Endodermal cell (in vitro differentiated cells): ENCODE measurements at regions not wholly inside any gene's neighbourhood (a gene's known extent, or its start where the extent isn't known, plus 50 kb on each side); places are given as distances from the start of the nearest gene placed in this dataset.

Experiments used
- DNase-seq: peaks from one replicate; pipeline ENCODE4 v3.0.0-alpha.2; 2017
- H3K27ac ChIP-seq: 2 replicates; pipeline ENCODE4 v1.5.1; 2013; ENCODE audit warnings: mild to moderate bottlenecking, low read depth, low read length, moderate library complexity
- H3K27me3 ChIP-seq: 2 replicates; pipeline ENCODE4 v1.6.1; 2013; ENCODE audit warnings: mild to moderate bottlenecking, low read length, moderate library complexity; ENCODE audit not compliant: insufficient read depth, control insufficient read depth, poor library complexity, severe bottlenecking
- H3K36me3 ChIP-seq: 2 replicates; pipeline ENCODE4 v1.7.0; 2013; ENCODE audit warnings: mild to moderate bottlenecking, low read length, moderate library complexity; ENCODE audit not compliant: control insufficient read depth, insufficient read depth
- H3K4me1 ChIP-seq: one replicate; pipeline ENCODE4 v1.7.0; 2013; ENCODE audit warnings: low read length; ENCODE audit not compliant: control insufficient read depth, insufficient read depth
- H3K4me3 ChIP-seq: 2 replicates; pipeline ENCODE4 v1.5.1; 2013; ENCODE audit warnings: mild to moderate bottlenecking, low read length, moderate library complexity
- H3K9ac ChIP-seq: 2 replicates; pipeline ENCODE4 v1.6.1; 2013; ENCODE audit warnings: mild to moderate bottlenecking, low read length, moderate library complexity; ENCODE audit not compliant: poor library complexity, severe bottlenecking; ENCODE audit errors: extremely low read depth
- H3K9me3 ChIP-seq: 2 replicates; pipeline ENCODE4 v1.6.1; 2013; ENCODE audit warnings: mild to moderate bottlenecking, low read length, moderate library complexity; ENCODE audit not compliant: control insufficient read depth
- H3K27ac Mint-ChIP-seq: 2 replicates; pipeline ENCODE4 v1.8.0; 2020; ENCODE audit warnings: mixed read lengths
- H3K27me3 Mint-ChIP-seq: 2 replicates; pipeline ENCODE4 v1.8.0; 2021; ENCODE audit warnings: mild to moderate bottlenecking, mixed read lengths; ENCODE audit not compliant: insufficient read depth
- H3K36me3 Mint-ChIP-seq: 2 replicates; pipeline ENCODE4 v1.8.0; 2020; ENCODE audit warnings: low read depth, mixed read lengths
- H3K4me1 Mint-ChIP-seq: 2 replicates; pipeline ENCODE4 v1.8.0; 2020; ENCODE audit warnings: mixed read lengths
- H3K4me3 Mint-ChIP-seq: 2 replicates; pipeline ENCODE4 v1.8.0; 2020; ENCODE audit warnings: mild to moderate bottlenecking, moderate library complexity, mixed read lengths
- H3K9me3 Mint-ChIP-seq: 2 replicates; pipeline ENCODE4 v1.8.0; 2020; ENCODE audit warnings: mild to moderate bottlenecking, mixed read lengths
- WGBS, 2 experiments: methylation state at CpG; one replicate each; pipeline versions ENCODE4 v1.1.5 to v1.1.7; 2013; ENCODE audit warnings: missing lambda C conversion rate in 2 of 2, mixed read lengths in 1 of 2; ENCODE audit not compliant: insufficient coverage in 1 of 2, insufficient read length in 1 of 2; 5-methylcytosine and 5-hydroxymethylcytosine counted together
- TF ChIP-seq, protein P1 (sequence below): fragments of 200-600 bp; sonication (generic); conservative IDR thresholded peaks from 2 replicates; pipeline ENCODE4 v1.5.0; 2021; ENCODE audit warnings: antibody characterized with exemption, mild to moderate bottlenecking

DNA sequence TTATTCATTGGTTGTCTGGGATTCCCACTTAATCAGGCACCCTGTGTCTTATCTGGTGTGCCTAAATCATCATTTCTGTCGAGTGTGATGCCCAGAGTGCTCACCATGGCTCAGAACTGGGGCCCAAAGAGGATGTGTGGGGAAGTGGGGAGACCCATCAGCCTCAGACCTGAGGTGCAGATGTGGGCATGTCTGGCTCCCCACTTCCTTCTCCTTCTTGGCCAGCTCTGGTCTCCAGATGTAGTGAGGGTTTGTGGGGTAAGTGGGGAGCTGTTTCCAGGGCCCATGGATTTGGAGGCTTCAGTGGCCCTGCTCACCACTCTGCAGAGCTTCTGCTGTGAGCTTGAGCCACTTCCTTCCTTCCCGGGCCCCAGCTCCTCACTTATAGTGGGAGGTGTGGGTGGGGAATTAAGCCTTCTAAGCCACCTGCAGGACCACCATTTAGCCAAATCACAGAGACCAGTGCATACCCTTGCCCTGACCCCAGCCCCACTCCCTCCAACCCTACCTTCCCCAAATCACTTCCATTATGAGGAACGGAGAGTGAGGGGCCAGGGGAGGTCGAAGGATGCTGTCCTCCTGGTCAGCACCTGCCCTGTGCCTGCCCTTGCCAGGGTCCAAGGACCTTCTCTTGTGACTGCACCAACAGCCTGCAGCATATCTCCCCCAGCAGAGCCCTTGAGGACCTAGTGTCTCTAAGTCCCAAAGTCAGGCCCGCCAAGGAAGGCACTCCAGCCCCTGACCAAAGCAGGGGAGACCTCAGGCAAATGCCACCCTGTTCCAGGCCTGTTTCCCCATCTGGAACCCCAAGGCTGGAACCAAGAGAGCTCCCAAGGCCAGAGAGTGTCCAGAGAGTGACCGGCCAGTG is 278.2 kb upstream of the RTL1 start:
- Mint-ChIP-seq H3K27me3 (no peaks in the 10 kb centered on the region), H3K9me3 (peaks cover 20% of the 10 kb centered on the region), H3K4me3 (no peak overlapping the region), H3K36me3 (peaks cover 2% of the 10 kb centered on the region), H3K27ac (no peak overlapping the region), H3K4me1 (peaks cover 10% of the 10 kb centered on the region)
- H3K4me1 ChIP-seq: peaks cover 9% of the 10 kb centered on the region
- peaks cover 28% of the 10 kb centered on the region for H3K9me3 ChIP-seq
- no peaks in the 10 kb centered on the region for H3K27me3 ChIP-seq
- no peak overlapping the region for H3K9ac ChIP-seq
- no peak overlapping the region for H3K27ac ChIP-seq
- WGBS, 2 experiments: 83 to 91% methylated on average over 2 to 5 of the region's 6 CpGs
- no peaks in the 10 kb centered on the region for H3K36me3 ChIP-seq
- DNase-seq: no peak
- TF ChIP-seq, protein P1, sequence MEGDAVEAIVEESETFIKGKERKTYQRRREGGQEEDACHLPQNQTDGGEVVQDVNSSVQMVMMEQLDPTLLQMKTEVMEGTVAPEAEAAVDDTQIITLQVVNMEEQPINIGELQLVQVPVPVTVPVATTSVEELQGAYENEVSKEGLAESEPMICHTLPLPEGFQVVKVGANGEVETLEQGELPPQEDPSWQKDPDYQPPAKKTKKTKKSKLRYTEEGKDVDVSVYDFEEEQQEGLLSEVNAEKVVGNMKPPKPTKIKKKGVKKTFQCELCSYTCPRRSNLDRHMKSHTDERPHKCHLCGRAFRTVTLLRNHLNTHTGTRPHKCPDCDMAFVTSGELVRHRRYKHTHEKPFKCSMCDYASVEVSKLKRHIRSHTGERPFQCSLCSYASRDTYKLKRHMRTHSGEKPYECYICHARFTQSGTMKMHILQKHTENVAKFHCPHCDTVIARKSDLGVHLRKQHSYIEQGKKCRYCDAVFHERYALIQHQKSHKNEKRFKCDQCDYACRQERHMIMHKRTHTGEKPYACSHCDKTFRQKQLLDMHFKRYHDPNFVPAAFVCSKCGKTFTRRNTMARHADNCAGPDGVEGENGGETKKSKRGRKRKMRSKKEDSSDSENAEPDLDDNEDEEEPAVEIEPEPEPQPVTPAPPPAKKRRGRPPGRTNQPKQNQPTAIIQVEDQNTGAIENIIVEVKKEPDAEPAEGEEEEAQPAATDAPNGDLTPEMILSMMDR: no peak
- no peak overlapping the region for H3K4me3 ChIP-seq

DNA sequence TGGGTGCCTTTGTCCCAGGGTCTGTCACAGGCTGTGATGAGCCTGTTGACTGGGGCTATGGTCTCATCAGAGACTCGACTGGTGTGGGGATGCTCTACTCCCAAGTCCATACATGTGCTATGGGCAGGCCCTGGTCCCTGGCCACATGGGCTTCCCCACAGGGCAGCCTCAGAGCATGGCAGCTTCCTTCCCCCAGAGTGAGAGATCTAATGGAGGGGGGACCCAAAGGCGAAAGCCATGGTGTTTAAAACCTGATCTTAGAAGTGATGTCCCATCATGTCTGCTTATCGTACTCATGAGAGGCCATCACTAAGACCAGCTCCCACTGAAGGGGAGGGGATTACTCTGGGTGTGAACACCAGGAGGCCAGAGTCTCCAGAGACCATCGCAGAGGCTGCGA is 279.0 kb upstream of the RTL1 start:
- Mint-ChIP-seq H3K4me1 (peaks cover 18% of the 10 kb centered on the region), H3K4me3 (no peak overlapping the region), H3K9me3 (peaks cover 20% of the 10 kb centered on the region), H3K27ac (no peak overlapping the region), H3K27me3 (no peaks in the 10 kb centered on the region), H3K36me3 (peaks cover 2% of the 10 kb centered on the region)
- H3K27ac ChIP-seq: no peak overlapping the region
- peaks cover 12% of the 10 kb centered on the region for H3K4me1 ChIP-seq
- H3K9me3 ChIP-seq: peaks cover 28% of the 10 kb centered on the region
- no peak overlapping the region for H3K9ac ChIP-seq
- H3K4me3 ChIP-seq: no peak overlapping the region
- WGBS, 2 experiments: 75 to 77% methylated on average over 4 to 5 of the region's 5 CpGs
- no peaks in the 10 kb centered on the region for H3K27me3 ChIP-seq
- no peaks in the 10 kb centered on the region for H3K36me3 ChIP-seq
- no peak for DNase-seq
- TF ChIP-seq, protein P1: no peak

DNA sequence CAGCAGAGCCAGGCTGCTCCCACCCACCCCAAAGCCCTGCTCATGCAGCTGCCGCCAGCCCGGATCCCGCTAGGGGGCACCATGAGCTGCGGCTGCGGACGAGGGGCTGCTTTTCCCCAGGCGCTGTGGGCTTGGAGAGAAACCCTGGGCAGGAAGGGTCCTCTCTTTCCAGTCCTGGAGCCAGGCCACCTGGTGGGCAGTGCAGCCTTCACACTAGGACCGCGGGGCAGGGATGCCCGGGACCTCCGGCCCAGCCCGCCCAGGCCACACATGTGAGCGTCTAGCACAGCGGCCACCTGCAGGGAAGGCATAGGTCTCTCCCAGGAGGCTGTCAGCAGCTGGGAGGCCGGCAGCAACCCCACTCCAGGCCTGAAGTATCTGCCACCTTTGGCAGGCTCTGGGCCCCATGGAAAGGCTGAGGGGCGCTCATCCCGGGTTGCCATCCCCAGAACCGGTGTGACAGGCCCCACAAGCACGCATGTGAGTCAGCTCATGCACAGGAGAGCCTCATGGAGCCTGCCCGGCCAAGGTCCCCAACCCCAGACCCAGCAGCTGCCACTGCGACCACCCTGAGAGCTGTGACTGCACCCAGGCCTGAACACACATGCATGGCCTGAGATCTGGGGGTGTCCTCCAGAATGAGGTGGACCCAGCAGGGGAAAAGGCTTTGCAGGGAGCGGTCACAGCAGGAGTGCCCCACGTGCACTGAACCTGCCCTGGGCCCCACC is 280.0 kb upstream of the RTL1 start:
- H3K9me3 ChIP-seq: peaks cover 28% of the 10 kb centered on the region
- no peaks in the 10 kb centered on the region for H3K27me3 ChIP-seq
- peaks cover 2% of the 10 kb centered on the region for H3K36me3 Mint-ChIP-seq
- H3K9ac ChIP-seq: no peak overlapping the region
- H3K27me3 Mint-ChIP-seq: no peaks in the 10 kb centered on the region
- no peak overlapping the region for H3K27ac ChIP-seq
- H3K9me3 Mint-ChIP-seq: peaks cover 20% of the 10 kb centered on the region
- no peaks in the 10 kb centered on the region for H3K36me3 ChIP-seq
- TF ChIP-seq, protein P1: peak; percentile 87
- peaks cover 12% of the 10 kb centered on the region for H3K4me1 ChIP-seq
- 38 to 49% methylated on average over 11 to 23 of the region's 23 CpGs for WGBS, 2 experiments
- DNase-seq: peak; percentile 95
- no peak overlapping the region for H3K27ac Mint-ChIP-seq
- peaks cover 20% of the 10 kb centered on the region for H3K4me1 Mint-ChIP-seq
- no peak overlapping the region for H3K4me3 Mint-ChIP-seq
- no peak overlapping the region for H3K4me3 ChIP-seq
